Gastrocnemius medialis (tissue), 4 donors: ENCODE measurements at regions not wholly inside any gene's neighbourhood (a gene's known extent, or its start where the extent isn't known, plus 50 kb on each side); places are given as distances from the start of the nearest gene placed in this dataset.

Experiments used
- ATAC-seq, 2 donors: fragments of 150-250 bp; one replicate each; pipeline ENCODE4 v1.9.1; 2016
- DNase-seq, 2 donors: peaks; one replicate each; pipeline ENCODE4 v3.0.0-alpha.2; 2019
- H3K27ac ChIP-seq, 4 donors: fragments of 200-600 bp; sonication (generic); 1 replicate in 1 of 4; 2 replicates in 3 of 4; pipeline ENCODE4 v1.5.1; 2016 to 2018; ENCODE audit warnings: mild to moderate bottlenecking in 2 of 4, moderate library complexity in 1 of 4
- H3K27me3 ChIP-seq, 3 donors: fragments of 200-600 bp; sonication (generic) in 2 of 3; 1 replicate in 1 of 3; 2 replicates in 2 of 3; pipeline versions ENCODE4 v1.5.1 to v1.6.0; 2016 to 2019; ENCODE audit warnings: mild to moderate bottlenecking in 1 of 3, moderate library complexity in 1 of 3
- H3K36me3 ChIP-seq, 2 donors: fragments of 200-600 bp; sonication (generic) in 1 of 2; one replicate each; pipeline ENCODE4 v1.5.1; 2017 to 2018
- H3K4me1 ChIP-seq, 2 donors: fragments of 200-600 bp; sonication (generic) in 1 of 2; one replicate each; pipeline ENCODE4 v1.5.1; 2016 to 2017; ENCODE audit warnings: mild to moderate bottlenecking in 2 of 2
- H3K4me3 ChIP-seq, 4 donors: fragments of 200-600 bp; sonication (generic) in 3 of 4; 1 replicate in 1 of 4; 2 replicates in 3 of 4; pipeline ENCODE4 v1.5.1; 2016 to 2019; ENCODE audit warnings: mild to moderate bottlenecking in 2 of 4
- H3K9me3 ChIP-seq, 3 donors: fragments of 200-600 bp; sonication (generic) in 2 of 3; 1 replicate in 1 of 3; 2 replicates in 2 of 3; pipeline ENCODE4 v1.5.1; 2016 to 2019
- POLR2A ChIP-seq, 2 donors: fragments of 450-650 bp; IDR thresholded peaks; one replicate each; pipeline ENCODE4 v1.6.1; 2017; ENCODE audit warnings: antibody characterized with exemption in 2 of 2, mild to moderate bottlenecking in 2 of 2, moderate library complexity in 2 of 2
- in situ Hi-C, 4 donors: fragments of 200-750 bp; cut with MboI; loops; one replicate each; pipeline versions ENCODE4 v1.15.0 to v1.8.0; 2017; ENCODE audit warnings: low sequenced_read_pairs in 4 of 4
- intact Hi-C: fragments of 100-400 bp; cut with DNase I; formaldehyde crosslinking; loops from one replicate; pipeline ENCODE4 v1.15.1; 2023; ENCODE audit warnings: low total_unique reads
- TF ChIP-seq, protein P1 (sequence below), 5 experiments: fragments of 450-650 bp in 3 of 5; fragments of 200-600 bp in 2 of 5; sonication (generic) in 2 of 5; IDR thresholded peaks in 4 of 5; conservative IDR thresholded peaks in 1 of 5; 1 replicate in 4 of 5; 2 replicates in 1 of 5; pipeline ENCODE4 v1.5.1; 2016 to 2019; ENCODE audit warnings: antibody characterized with exemption in 5 of 5, mild to moderate bottlenecking in 3 of 5, moderate library complexity in 3 of 5

DNA sequence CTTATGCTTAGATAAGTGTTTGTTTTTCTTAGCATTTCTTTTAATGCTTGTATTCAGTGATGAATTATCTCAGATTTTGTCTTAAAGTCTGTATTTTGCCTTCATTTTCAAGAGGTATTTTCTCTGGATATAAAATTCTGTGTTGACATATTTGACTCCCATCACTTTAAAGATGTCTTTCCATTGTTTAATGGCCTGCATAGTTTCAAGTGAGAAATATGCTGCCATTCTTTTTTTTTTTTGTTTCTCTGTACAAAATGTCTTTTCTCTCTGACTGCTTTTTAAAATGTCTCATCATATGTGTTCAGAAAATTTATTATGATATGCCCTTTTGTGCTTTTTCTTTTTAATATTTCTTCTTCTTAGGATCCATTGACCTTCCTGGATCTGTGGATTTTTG lies 578.0 kb upstream of the NOX3 start:
- no peaks in the 10 kb centered on the region for H3K9me3 ChIP-seq
- H3K27ac ChIP-seq = no peak overlapping the region
- ATAC-seq (no peak), DNase-seq (no peak)
- TF ChIP-seq, protein P1, sequence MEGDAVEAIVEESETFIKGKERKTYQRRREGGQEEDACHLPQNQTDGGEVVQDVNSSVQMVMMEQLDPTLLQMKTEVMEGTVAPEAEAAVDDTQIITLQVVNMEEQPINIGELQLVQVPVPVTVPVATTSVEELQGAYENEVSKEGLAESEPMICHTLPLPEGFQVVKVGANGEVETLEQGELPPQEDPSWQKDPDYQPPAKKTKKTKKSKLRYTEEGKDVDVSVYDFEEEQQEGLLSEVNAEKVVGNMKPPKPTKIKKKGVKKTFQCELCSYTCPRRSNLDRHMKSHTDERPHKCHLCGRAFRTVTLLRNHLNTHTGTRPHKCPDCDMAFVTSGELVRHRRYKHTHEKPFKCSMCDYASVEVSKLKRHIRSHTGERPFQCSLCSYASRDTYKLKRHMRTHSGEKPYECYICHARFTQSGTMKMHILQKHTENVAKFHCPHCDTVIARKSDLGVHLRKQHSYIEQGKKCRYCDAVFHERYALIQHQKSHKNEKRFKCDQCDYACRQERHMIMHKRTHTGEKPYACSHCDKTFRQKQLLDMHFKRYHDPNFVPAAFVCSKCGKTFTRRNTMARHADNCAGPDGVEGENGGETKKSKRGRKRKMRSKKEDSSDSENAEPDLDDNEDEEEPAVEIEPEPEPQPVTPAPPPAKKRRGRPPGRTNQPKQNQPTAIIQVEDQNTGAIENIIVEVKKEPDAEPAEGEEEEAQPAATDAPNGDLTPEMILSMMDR (IDR thresholded peaks at IDR 0.05 in 4 of 5, conservative IDR thresholded peaks at IDR 0.05 in 1 of 5) = no peak
- no peak for TF ChIP-seq POLR2A (IDR thresholded peaks at IDR 0.05)
- no peak overlapping the region for H3K4me3 ChIP-seq
- intact Hi-C loops (no loop called here), in situ Hi-C loops (no loop called here)
- H3K4me1 ChIP-seq = no peaks in the 10 kb centered on the region
- H3K27me3 ChIP-seq = no peaks in the 10 kb centered on the region
- H3K36me3 ChIP-seq = no peaks in the 10 kb centered on the region

DNA sequence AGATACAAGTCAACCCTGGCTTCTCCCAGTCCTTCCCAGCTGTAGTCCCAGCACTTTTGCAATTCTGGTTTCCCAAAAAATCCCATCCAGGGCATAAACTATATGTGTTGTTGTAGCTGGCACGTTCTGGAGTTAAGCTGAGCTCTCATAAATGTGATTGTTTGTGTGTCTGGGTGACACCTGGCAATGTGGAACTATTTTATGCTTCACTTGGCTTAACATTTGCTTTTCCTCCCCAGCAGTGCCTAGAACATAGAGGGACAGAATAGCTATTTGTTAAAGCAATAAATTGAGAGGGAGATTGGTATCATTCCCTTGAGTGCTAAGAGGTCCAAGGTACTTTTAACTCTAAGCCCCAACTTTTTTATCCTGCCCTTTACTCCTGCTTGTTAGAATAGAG lies 575.9 kb upstream of the NOX3 start:
- Histone ChIP-seq H3K27ac (no peak overlapping the region), H3K36me3 (no peaks in the 10 kb centered on the region), H3K4me3 (no peak overlapping the region), H3K27me3 (no peaks in the 10 kb centered on the region), H3K4me1 (no peaks in the 10 kb centered on the region), H3K9me3 (no peaks in the 10 kb centered on the region)
- in situ Hi-C loops (no loop called here), intact Hi-C loops (no loop called here)
- TF ChIP-seq, protein P1 (IDR thresholded peaks at IDR 0.05 in 4 of 5, conservative IDR thresholded peaks at IDR 0.05 in 1 of 5) = no peak
- no peak for TF ChIP-seq POLR2A (IDR thresholded peaks at IDR 0.05)
- DNase-seq = no peak
- ATAC-seq = no peak

DNA sequence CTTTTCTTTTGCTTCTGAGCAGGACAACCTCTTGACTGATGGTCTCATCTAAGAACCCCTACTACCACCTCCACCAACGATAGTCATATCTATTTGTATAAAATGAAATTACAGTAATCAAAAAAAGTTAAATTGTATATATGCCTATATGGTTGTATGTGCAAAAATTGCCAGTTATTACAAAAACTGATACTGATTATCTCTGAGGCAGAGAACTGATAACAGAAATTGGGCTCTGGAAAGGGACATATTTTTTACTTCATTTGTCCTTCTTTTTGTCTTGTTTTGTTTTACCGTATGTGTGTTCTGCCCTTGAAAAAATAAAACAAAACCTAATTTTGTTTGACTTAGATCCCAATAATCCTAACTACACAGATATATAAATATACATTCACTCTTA lies 574.4 kb upstream of the NOX3 start:
- Histone ChIP-seq H3K36me3 (no peaks in the 10 kb centered on the region), H3K27me3 (no peaks in the 10 kb centered on the region), H3K9me3 (no peaks in the 10 kb centered on the region), H3K4me1 (no peaks in the 10 kb centered on the region), H3K4me3 (no peak overlapping the region), H3K27ac (no peak overlapping the region)
- DNase-seq (no peak), ATAC-seq (no peak)
- in situ Hi-C loops (no loop called here), intact Hi-C loops (no loop called here)
- TF ChIP-seq POLR2A (IDR thresholded peaks at IDR 0.05) = no peak
- TF ChIP-seq, protein P1 (IDR thresholded peaks at IDR 0.05 in 4 of 5, conservative IDR thresholded peaks at IDR 0.05 in 1 of 5) = no peak

DNA sequence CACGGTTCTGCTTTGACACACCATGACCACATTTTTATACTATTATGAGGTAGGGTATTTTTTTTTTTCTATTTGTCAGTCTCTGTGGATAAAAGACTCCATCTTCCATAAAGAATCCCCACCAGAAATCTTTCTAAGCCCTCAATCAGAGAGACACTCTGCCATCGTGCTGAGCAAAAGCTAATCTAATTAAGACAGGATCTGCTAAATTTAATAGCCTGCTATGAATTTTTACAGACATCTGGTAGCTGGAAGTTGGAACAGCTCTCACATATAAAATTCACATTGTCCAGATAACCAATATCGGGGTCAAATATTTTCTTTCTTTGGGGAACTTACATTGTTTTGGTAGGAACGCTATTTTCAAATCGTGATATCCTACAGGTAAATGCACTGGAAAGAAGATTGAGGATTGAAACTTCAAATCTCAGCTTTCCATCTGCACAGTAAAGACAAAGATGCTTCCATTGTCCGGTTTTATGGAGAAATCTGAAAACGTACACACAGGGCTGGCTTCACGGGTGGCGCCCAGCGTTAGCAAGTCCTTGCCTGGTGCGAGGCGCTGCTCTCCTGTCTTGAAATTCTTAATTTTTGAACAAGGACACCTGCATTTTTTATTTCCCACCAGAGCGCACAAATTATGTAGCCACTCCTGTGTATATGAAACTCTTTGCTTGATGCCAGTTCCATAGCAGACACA lies 573.8 kb upstream of the NOX3 start:
- H3K27me3 ChIP-seq = no peaks in the 10 kb centered on the region
- intact Hi-C loops = no loop called here
- DNase-seq (no peak), ATAC-seq (no peak)
- in situ Hi-C loops = no loop called here
- no peaks in the 10 kb centered on the region for H3K4me1 ChIP-seq
- H3K4me3 ChIP-seq = no peak overlapping the region
- no peak overlapping the region for H3K27ac ChIP-seq
- no peak for TF ChIP-seq POLR2A (IDR thresholded peaks at IDR 0.05)
- TF ChIP-seq, protein P1 (IDR thresholded peaks at IDR 0.05 in 4 of 5, conservative IDR thresholded peaks at IDR 0.05 in 1 of 5) = no peak
- no peaks in the 10 kb centered on the region for H3K9me3 ChIP-seq
- no peaks in the 10 kb centered on the region for H3K36me3 ChIP-seq
